ENCODE measurements at regions not wholly inside any gene's neighbourhood (a gene's known extent, or its start where the extent isn't known, plus 50 kb on each side); places are given as distances from the start of the nearest gene placed in this dataset.

DNA sequence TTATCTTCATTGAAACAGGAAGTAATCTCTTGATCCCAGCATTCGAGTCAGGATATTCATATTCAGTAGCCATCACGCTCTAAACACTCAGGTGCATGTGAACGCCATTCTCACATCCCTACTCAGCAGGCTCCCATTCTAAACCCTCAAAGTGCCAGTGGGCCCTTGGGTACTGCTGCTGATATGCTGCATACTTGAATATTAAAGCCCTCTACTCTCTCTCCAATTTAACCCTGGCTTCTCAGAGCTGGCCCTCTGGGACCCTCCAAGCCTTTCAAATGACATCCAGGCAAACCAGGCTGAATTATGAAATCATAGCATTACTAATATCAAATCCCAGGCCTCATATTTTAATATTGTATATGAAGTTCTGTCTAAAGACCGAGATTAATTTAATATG is 468.2 kb downstream of the NUF2 start:
- no peaks in the 10 kb centered on the region for H3K27me3 ChIP-seq (ENCODE audit: control insufficient read depth in 1 of 2, insufficient read depth in 2 of 2, low read length in 2 of 2)
- no peak overlapping the region for H3K9ac ChIP-seq (ENCODE audit: low read length)
- H3K36me3 ChIP-seq (ENCODE audit: insufficient read depth, low read length) = no peaks in the 10 kb centered on the region
- no peak overlapping the region for H3K4me3 ChIP-seq (ENCODE audit: low read depth in 1 of 2, low read length in 2 of 2)
- no peak overlapping the region for H3K27ac ChIP-seq (ENCODE audit: low read depth, low read length)
- H3K4me1 ChIP-seq (ENCODE audit: insufficient read depth, low read length) = no peaks in the 10 kb centered on the region
- H3K9me3 ChIP-seq (ENCODE audit: low read length) = no peaks in the 10 kb centered on the region

DNA sequence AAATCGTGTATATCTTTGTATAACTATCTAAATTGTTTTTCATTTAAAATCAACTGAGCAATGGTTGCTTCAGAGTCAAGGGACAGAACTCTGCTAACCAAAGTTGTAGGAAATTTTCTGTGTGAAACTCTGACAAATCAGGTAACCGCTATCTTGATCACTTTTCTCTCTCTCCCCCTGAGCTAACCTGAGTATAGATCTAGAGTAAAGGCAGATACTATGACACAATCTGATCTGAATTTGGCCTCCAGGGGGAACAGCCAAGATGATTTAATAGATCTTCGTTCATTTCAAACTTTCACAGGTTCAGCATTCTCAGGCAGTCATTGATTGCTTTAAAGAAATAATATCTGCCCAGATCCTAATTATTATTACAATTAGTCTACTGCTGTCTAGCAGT is 472.8 kb downstream of the NUF2 start:
- Histone ChIP-seq H3K27me3 (ENCODE audit: control insufficient read depth in 1 of 2, insufficient read depth in 2 of 2, low read length in 2 of 2) (no peaks in the 10 kb centered on the region), H3K27ac (ENCODE audit: low read depth, low read length) (no peak overlapping the region), H3K36me3 (ENCODE audit: insufficient read depth, low read length) (no peaks in the 10 kb centered on the region), H3K9me3 (ENCODE audit: low read length) (no peaks in the 10 kb centered on the region), H3K4me3 (ENCODE audit: low read depth in 1 of 2, low read length in 2 of 2) (no peak overlapping the region), H3K4me1 (ENCODE audit: insufficient read depth, low read length) (no peaks in the 10 kb centered on the region), H3K9ac (ENCODE audit: low read length) (no peak overlapping the region)

DNA sequence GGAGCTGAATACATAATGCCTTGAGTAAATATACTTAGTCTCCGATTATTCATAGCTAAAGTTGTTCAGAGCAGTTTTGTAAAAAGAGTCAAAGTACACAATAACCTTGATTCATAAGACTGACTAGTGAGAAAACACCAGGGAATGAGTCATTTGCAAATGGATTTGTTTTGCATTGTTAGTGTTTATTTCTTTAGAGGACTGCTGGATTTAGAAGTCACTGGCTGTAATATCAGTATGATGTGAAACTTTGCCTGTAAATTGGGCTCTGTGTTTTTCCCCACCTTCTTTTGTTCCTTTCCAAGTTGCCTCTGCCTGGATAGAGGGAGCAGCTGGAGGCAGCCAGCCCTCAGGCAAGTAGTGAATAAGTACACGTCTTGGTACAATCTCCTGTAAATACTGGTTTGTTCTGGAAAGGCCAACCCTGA is 474.7 kb downstream of the NUF2 start:
- H3K27me3 ChIP-seq (ENCODE audit: control insufficient read depth in 1 of 2, insufficient read depth in 2 of 2, low read length in 2 of 2) = no peaks in the 10 kb centered on the region
- no peak overlapping the region for H3K9ac ChIP-seq (ENCODE audit: low read length)
- H3K36me3 ChIP-seq (ENCODE audit: insufficient read depth, low read length) = no peaks in the 10 kb centered on the region
- no peaks in the 10 kb centered on the region for H3K9me3 ChIP-seq (ENCODE audit: low read length)
- H3K4me3 ChIP-seq (ENCODE audit: low read depth in 1 of 2, low read length in 2 of 2) = no peak overlapping the region
- H3K4me1 ChIP-seq (ENCODE audit: insufficient read depth, low read length) = no peaks in the 10 kb centered on the region
- no peak overlapping the region for H3K27ac ChIP-seq (ENCODE audit: low read depth, low read length)

DNA sequence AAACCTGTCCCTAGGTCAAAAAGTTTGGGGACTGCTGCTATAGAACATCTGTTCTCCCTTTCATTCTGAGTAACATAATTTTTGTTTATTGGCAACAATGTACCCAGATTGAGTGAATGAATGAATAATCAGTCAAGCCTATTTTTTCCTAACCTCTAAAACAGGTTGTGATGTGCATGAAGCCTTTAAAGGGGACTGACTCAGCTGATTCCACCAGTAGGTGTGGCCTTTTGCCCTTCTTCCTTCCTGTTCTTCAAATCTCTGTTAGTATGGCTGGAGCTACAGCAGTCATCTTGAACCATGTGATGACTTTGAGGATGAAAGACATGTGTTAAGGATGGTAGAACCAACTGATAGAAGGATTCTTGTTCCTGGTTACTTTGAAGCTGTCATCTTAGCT is 476.1 kb downstream of the NUF2 start:
- Histone ChIP-seq H3K9ac (ENCODE audit: low read length) (no peak overlapping the region), H3K27ac (ENCODE audit: low read depth, low read length) (no peak overlapping the region), H3K9me3 (ENCODE audit: low read length) (no peaks in the 10 kb centered on the region), H3K4me3 (ENCODE audit: low read depth in 1 of 2, low read length in 2 of 2) (no peak overlapping the region), H3K27me3 (ENCODE audit: control insufficient read depth in 1 of 2, insufficient read depth in 2 of 2, low read length in 2 of 2) (no peaks in the 10 kb centered on the region), H3K4me1 (ENCODE audit: insufficient read depth, low read length) (no peaks in the 10 kb centered on the region), H3K36me3 (ENCODE audit: insufficient read depth, low read length) (no peaks in the 10 kb centered on the region)

DNA sequence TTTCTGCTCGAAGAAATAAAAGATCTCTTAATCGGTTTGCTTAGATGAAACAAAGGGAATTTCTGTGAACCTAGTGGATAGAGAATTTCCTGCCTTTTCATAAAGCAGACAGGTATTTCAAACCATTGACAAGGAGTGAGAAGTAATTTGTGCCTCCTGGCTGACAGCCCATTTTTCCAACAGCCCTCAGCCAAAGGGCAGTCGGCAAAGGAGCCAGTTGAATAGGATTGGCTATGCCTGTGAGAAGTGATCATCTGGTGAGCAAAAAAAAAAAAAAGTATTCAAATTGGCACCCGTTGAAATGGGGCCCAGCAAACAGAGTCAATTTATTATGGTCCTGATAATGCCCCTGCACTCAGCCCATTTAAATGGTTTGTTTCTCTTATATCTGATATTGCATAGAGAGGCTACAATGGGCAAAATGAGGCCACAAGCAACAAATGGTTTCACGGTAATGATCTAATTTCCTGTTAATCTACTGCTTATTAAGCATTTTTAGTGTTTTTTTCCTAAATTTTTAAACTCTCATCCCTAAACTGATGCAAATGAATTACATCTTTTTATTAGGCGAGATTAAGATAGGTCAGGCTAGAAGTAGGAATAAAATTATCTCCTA is 477.5 kb downstream of the NUF2 start:
- H3K4me1 ChIP-seq (ENCODE audit: insufficient read depth, low read length) = no peaks in the 10 kb centered on the region
- H3K27me3 ChIP-seq (ENCODE audit: control insufficient read depth in 1 of 2, insufficient read depth in 2 of 2, low read length in 2 of 2) = no peaks in the 10 kb centered on the region
- H3K9ac ChIP-seq (ENCODE audit: low read length) = no peak overlapping the region
- no peak overlapping the region for H3K4me3 ChIP-seq (ENCODE audit: low read depth in 1 of 2, low read length in 2 of 2)
- no peaks in the 10 kb centered on the region for H3K9me3 ChIP-seq (ENCODE audit: low read length)
- no peak overlapping the region for H3K27ac ChIP-seq (ENCODE audit: low read depth, low read length)
- no peaks in the 10 kb centered on the region for H3K36me3 ChIP-seq (ENCODE audit: insufficient read depth, low read length)

DNA sequence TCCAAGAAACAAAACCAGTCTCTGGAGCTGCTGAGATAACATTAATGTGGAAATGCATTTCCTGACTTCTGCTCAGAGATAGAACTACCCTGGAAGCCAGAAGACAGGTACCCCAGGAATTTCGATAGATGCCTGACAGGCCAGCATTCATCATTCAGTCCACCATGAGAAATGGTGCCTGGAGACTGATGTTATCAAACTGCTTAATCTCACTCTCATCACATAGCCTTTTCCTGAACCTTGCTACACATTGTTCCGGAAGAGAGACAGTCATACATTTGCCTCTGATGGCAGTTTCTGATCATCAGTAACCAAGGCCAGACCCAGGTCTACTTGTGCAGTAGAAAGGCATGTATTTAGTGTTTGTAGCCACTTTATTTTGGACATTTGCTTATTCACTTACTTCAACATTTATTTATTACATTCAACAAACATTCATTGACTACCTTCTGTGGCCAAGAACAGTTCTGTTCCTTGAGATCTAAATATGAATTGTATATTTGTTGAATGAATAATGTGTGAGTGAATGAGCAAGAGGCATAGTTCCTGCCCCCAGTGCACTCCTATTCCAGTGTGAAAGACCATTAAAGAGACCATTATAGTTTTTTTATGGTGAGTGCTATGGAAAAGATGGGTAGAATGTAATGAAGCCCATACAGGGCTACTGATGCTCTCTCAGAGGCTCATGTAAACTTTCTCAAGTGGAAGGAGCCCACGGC is 485.7 kb downstream of the NUF2 start:
- Histone ChIP-seq H3K9me3 (ENCODE audit: low read length) (no peaks in the 10 kb centered on the region), H3K9ac (ENCODE audit: low read length) (no peak overlapping the region), H3K4me3 (ENCODE audit: low read depth in 1 of 2, low read length in 2 of 2) (no peak overlapping the region), H3K4me1 (ENCODE audit: insufficient read depth, low read length) (no peaks in the 10 kb centered on the region), H3K27ac (ENCODE audit: low read depth, low read length) (no peak overlapping the region), H3K36me3 (ENCODE audit: insufficient read depth, low read length) (no peaks in the 10 kb centered on the region), H3K27me3 (ENCODE audit: control insufficient read depth in 1 of 2, insufficient read depth in 2 of 2, low read length in 2 of 2) (no peaks in the 10 kb centered on the region)

DNA sequence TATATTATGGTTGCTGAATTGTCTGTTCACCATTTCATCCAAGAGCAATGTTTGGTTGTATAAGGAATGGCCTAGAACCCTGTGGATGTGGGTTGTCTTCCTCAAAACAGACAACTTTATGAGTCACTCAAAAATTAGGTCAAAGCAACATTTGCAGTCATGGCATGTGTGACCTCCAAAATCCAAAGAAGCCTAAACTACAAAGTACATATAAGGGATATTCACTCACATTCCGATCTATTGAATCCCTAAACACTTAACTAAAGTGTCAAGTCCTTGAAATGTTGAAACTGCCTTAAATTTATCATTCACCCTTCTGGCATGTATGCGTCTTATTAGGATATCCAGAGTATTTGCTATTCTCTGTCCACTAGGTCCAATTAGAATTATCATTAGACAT is 491.5 kb downstream of the NUF2 start:
- Histone ChIP-seq H3K27ac (ENCODE audit: low read depth, low read length) (no peak overlapping the region), H3K36me3 (ENCODE audit: insufficient read depth, low read length) (no peaks in the 10 kb centered on the region), H3K4me3 (ENCODE audit: low read depth in 1 of 2, low read length in 2 of 2) (no peak overlapping the region), H3K9ac (ENCODE audit: low read length) (no peak overlapping the region), H3K27me3 (ENCODE audit: control insufficient read depth in 1 of 2, insufficient read depth in 2 of 2, low read length in 2 of 2) (no peaks in the 10 kb centered on the region), H3K9me3 (ENCODE audit: low read length) (no peaks in the 10 kb centered on the region), H3K4me1 (ENCODE audit: insufficient read depth, low read length) (no peaks in the 10 kb centered on the region)

DNA sequence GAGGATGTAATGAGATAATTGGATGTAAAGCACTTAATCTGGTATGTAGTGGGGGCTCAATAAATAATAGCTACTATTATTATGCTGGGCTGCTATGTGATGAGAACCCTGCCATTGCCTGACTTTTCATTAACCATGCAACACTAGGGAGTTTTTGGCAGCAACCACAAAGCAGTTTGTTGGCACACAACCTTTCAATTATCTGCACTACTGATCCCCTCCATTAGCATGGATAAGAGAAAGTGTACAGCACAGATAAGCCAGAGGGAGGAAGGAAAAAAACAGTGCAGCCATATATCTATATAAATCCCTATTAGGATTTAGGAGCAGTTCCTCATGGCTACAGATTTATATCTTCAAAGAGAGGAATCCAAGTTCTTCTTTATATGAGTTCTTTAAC is 498.5 kb downstream of the NUF2 start:
- Histone ChIP-seq H3K36me3 (ENCODE audit: insufficient read depth, low read length) (no peaks in the 10 kb centered on the region), H3K4me3 (ENCODE audit: low read depth in 1 of 2, low read length in 2 of 2) (no peak overlapping the region), H3K9me3 (ENCODE audit: low read length) (no peaks in the 10 kb centered on the region), H3K4me1 (ENCODE audit: insufficient read depth, low read length) (no peaks in the 10 kb centered on the region), H3K9ac (ENCODE audit: low read length) (no peak overlapping the region), H3K27ac (ENCODE audit: low read depth, low read length) (no peak overlapping the region), H3K27me3 (ENCODE audit: control insufficient read depth in 1 of 2, insufficient read depth in 2 of 2, low read length in 2 of 2) (no peaks in the 10 kb centered on the region)

DNA sequence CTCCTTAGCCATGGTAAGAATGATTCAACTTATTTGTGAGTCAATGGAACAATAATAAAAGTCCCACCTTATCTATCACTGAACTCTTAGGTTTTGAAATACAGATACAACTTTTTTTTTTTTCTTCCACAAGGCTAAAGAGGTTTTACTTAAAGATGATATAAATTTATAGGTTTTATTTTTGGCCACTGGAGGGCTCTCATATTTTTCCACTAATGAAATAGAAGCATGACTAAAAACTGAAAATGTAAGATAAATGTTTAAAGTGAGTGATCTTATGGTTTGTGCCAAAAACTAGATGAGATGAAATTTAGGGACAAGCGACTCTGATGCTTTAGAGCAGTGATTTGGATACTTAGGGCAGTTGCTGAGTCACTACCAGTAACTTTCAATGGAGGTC is 499.0 kb downstream of the NUF2 start:
- H3K36me3 ChIP-seq (ENCODE audit: insufficient read depth, low read length) = no peaks in the 10 kb centered on the region
- H3K27me3 ChIP-seq (ENCODE audit: control insufficient read depth in 1 of 2, insufficient read depth in 2 of 2, low read length in 2 of 2) = no peaks in the 10 kb centered on the region
- no peaks in the 10 kb centered on the region for H3K4me1 ChIP-seq (ENCODE audit: insufficient read depth, low read length)

DNA sequence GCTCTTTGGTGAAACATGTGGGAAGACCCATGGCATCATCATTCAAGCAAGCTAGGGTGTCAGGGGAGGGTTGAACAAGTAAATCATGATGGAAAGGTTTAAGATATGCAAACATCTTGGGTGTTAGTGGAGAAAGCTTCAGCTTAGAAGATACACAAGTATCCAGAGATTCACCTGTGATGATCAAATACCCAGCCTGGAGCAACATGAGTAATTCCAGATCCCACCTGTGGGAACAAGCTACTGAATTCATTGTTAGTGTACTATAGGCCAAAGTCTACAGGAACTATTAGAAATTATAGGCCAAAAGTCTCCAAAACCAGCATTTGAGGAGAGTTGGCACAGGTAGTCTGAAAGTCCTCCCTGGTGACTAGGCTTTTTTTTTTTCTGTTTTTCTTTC is 499.9 kb downstream of the NUF2 start:
- Histone ChIP-seq H3K4me3 (ENCODE audit: low read depth in 1 of 2, low read length in 2 of 2) (no peak overlapping the region), H3K27me3 (ENCODE audit: control insufficient read depth in 1 of 2, insufficient read depth in 2 of 2, low read length in 2 of 2) (no peaks in the 10 kb centered on the region), H3K27ac (ENCODE audit: low read depth, low read length) (no peak overlapping the region), H3K9me3 (ENCODE audit: low read length) (no peaks in the 10 kb centered on the region), H3K36me3 (ENCODE audit: insufficient read depth, low read length) (no peaks in the 10 kb centered on the region), H3K9ac (ENCODE audit: low read length) (no peak overlapping the region), H3K4me1 (ENCODE audit: insufficient read depth, low read length) (no peaks in the 10 kb centered on the region)

More for the DNA sequence above, 499.0 kb downstream of the NUF2 start:
- Histone ChIP-seq H3K4me3 (ENCODE audit: low read depth in 1 of 2, low read length in 2 of 2) (no peak overlapping the region), H3K9ac (ENCODE audit: low read length) (no peak overlapping the region), H3K9me3 (ENCODE audit: low read length) (no peaks in the 10 kb centered on the region), H3K27ac (ENCODE audit: low read depth, low read length) (no peak overlapping the region)

DNA sequence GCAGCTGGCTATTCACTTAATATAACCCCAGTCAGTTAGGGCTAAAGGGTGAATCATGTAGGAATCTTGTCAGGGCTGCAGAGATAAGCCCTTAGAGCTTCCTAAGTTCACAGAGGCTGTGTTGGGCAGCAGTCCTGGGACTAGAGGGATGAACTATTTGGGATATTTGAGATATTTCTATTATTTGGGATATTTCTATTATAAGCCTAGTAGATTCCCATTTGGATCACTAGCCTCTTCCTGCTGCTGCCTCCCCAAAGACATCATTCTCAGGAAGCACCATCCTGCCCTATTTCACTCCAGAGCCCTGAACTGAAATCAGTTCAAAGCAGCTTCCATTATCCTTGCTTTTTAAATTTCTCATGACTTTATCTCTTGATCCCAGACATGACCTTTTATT is 501.3 kb downstream of the NUF2 start:
- Histone ChIP-seq H3K9ac (ENCODE audit: low read length) (no peak overlapping the region), H3K27me3 (ENCODE audit: control insufficient read depth in 1 of 2, insufficient read depth in 2 of 2, low read length in 2 of 2) (no peaks in the 10 kb centered on the region), H3K9me3 (ENCODE audit: low read length) (no peaks in the 10 kb centered on the region), H3K4me1 (ENCODE audit: insufficient read depth, low read length) (no peaks in the 10 kb centered on the region), H3K4me3 (ENCODE audit: low read depth in 1 of 2, low read length in 2 of 2) (no peak overlapping the region), H3K27ac (ENCODE audit: low read depth, low read length) (no peak overlapping the region), H3K36me3 (ENCODE audit: insufficient read depth, low read length) (no peaks in the 10 kb centered on the region)

DNA sequence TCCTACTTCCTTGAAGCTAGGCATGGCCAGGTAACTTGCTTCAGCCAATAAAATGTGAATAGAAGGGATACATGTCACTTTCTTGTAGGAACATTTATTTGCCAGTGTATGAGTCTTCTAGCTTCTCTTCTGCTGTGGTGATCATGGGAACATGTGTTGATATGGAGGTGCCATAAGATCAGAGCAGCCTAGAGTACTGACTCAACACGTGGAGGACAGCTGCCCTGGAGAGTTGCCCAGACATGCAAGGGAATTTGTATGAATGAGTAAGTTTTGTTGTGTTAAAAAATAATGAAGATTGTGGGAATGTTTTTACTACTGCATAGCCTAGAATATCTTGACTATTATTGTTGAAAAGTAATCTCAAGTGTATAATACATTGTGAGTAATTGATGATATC is 502.3 kb downstream of the NUF2 start:
- no peaks in the 10 kb centered on the region for H3K36me3 ChIP-seq (ENCODE audit: insufficient read depth, low read length)
- no peaks in the 10 kb centered on the region for H3K4me1 ChIP-seq (ENCODE audit: insufficient read depth, low read length)
- no peaks in the 10 kb centered on the region for H3K9me3 ChIP-seq (ENCODE audit: low read length)
- no peak overlapping the region for H3K9ac ChIP-seq (ENCODE audit: low read length)
- no peak overlapping the region for H3K27ac ChIP-seq (ENCODE audit: low read depth, low read length)
- H3K27me3 ChIP-seq (ENCODE audit: control insufficient read depth in 1 of 2, insufficient read depth in 2 of 2, low read length in 2 of 2) = no peaks in the 10 kb centered on the region
- H3K4me3 ChIP-seq (ENCODE audit: low read depth in 1 of 2, low read length in 2 of 2) = no peak overlapping the region

All from muscle layer of colon (tissue), 2 donors.